CD14-positive monocyte (primary cell): ENCODE measurements at regions not wholly inside any gene's neighbourhood (a gene's known extent, or its start where the extent isn't known, plus 50 kb on each side); places are given as distances from the start of the nearest gene placed in this dataset.

Experiments
- DNase-seq, 3 donors: peaks; one replicate each; pipeline ENCODE4 v3.0.0-alpha.2; 2011 to 2022
- H2AFZ ChIP-seq: 2 replicates; pipeline ENCODE4 v1.6.0; 2012; ENCODE audit warnings: mild to moderate bottlenecking, low read depth, low read length, inconsistent platforms; ENCODE audit not compliant: insufficient read depth, poor library complexity, severe bottlenecking
- H3K27ac ChIP-seq, 2 donors: 1 replicate in 1 of 2; 2 replicates in 1 of 2; pipeline ENCODE4 v1.5.1; 2012 to 2013; ENCODE audit warnings: low read length in 2 of 2, control low read depth in 1 of 2, inconsistent platforms in 1 of 2, low read depth in 1 of 2, mild to moderate bottlenecking in 1 of 2
- H3K27me3 ChIP-seq, 2 donors: one replicate each; pipeline versions ENCODE4 v1.6.0 to v1.6.1; 2011 to 2013; ENCODE audit warnings: low read length in 2 of 2; ENCODE audit not compliant: control insufficient read depth in 2 of 2, insufficient read depth in 2 of 2
- H3K36me3 ChIP-seq, 2 donors: replicated peaks in 1 of 2; 1 replicate in 1 of 2; 2 replicates in 1 of 2; pipeline versions ENCODE4 v1.5.1 to v1.6.1; 2012 to 2013; ENCODE audit warnings: low read length in 2 of 2, control low read depth in 1 of 2, inconsistent platforms in 1 of 2, mild to moderate bottlenecking in 1 of 2; ENCODE audit not compliant: insufficient read depth in 2 of 2, control insufficient read depth in 1 of 2
- H3K4me1 ChIP-seq, 2 donors: 1 replicate in 1 of 2; 2 replicates in 1 of 2; pipeline versions ENCODE4 v1.5.1 to v1.6.1; 2012 to 2013; ENCODE audit warnings: low read length in 2 of 2, control low read depth in 1 of 2, inconsistent platforms in 1 of 2, mild to moderate bottlenecking in 1 of 2, moderate library complexity in 1 of 2; ENCODE audit not compliant: insufficient read depth in 2 of 2, control insufficient read depth in 1 of 2
- H3K4me2 ChIP-seq: replicated peaks from 2 replicates; pipeline ENCODE3; 2012; ENCODE audit warnings: low read length, moderate library complexity, mild to moderate bottlenecking; ENCODE audit not compliant: poor library complexity, severe bottlenecking; ENCODE audit errors: extremely low read depth
- H3K4me3 ChIP-seq, 3 experiments: fragments of 200-600 bp in 1 of 3; sonication (generic) in 1 of 3; replicated peaks in 1 of 3; 1 replicate in 2 of 3; 2 replicates in 1 of 3; pipeline ENCODE4 v1.5.1; 2011 to 2013; ENCODE audit warnings: low read length in 3 of 3, mild to moderate bottlenecking in 3 of 3, control low read depth in 2 of 3, low read depth in 2 of 3, inconsistent platforms in 1 of 3, moderate library complexity in 1 of 3
- H3K79me2 ChIP-seq: 2 replicates; pipeline ENCODE4 v1.6.0; 2012; ENCODE audit warnings: mild to moderate bottlenecking, control low read depth, inconsistent platforms, low read length, moderate library complexity; ENCODE audit not compliant: insufficient read depth
- H3K9ac ChIP-seq: 2 replicates; pipeline ENCODE4 v1.6.0; 2017; ENCODE audit warnings: low read length, mild to moderate bottlenecking; ENCODE audit not compliant: insufficient read depth, poor library complexity, severe bottlenecking
- H3K9me3 ChIP-seq, 2 donors: replicated peaks in 1 of 2; 1 replicate in 1 of 2; 2 replicates in 1 of 2; pipeline versions ENCODE4 v1.5.1 to v1.6.1; 2012 to 2013; ENCODE audit warnings: low read length in 2 of 2, control low read depth in 1 of 2; ENCODE audit not compliant: control insufficient read depth in 1 of 2, insufficient read depth in 1 of 2
- H4K20me1 ChIP-seq: 2 replicates; pipeline ENCODE4 v1.6.0; 2012; ENCODE audit warnings: mild to moderate bottlenecking, low read length, control low read depth, moderate library complexity; ENCODE audit not compliant: insufficient read depth
- H3K27ac Mint-ChIP-seq, 7 donors: one replicate each; pipeline ENCODE4 v1.8.0; 2020; ENCODE audit warnings: mild to moderate bottlenecking in 7 of 7, mixed read lengths in 7 of 7, moderate library complexity in 6 of 7, inconsistent platforms in 2 of 7
- H3K27me3 Mint-ChIP-seq, 3 donors: one replicate each; pipeline ENCODE4 v1.8.0; 2021 to 2022; ENCODE audit warnings: low read depth in 3 of 3, mild to moderate bottlenecking in 3 of 3, mixed read lengths in 3 of 3, moderate library complexity in 3 of 3, inconsistent platforms in 1 of 3
- H3K36me3 Mint-ChIP-seq, 2 donors: one replicate each; pipeline ENCODE4 v1.8.0; 2020; ENCODE audit warnings: mixed read lengths in 2 of 2, inconsistent platforms in 1 of 2, mild to moderate bottlenecking in 1 of 2
- H3K4me1 Mint-ChIP-seq: one replicate; pipeline ENCODE4 v1.8.0; 2020; ENCODE audit warnings: mild to moderate bottlenecking, mixed read lengths
- H3K4me3 Mint-ChIP-seq, 2 donors: one replicate each; pipeline ENCODE4 v1.8.0; 2020; ENCODE audit warnings: mild to moderate bottlenecking in 2 of 2, mixed read lengths in 2 of 2, moderate library complexity in 1 of 2
- H3K9me3 Mint-ChIP-seq, 7 donors: one replicate each; pipeline ENCODE4 v1.8.0; 2020 to 2022; ENCODE audit warnings: mixed read lengths in 7 of 7, mild to moderate bottlenecking in 6 of 7, moderate library complexity in 6 of 7, inconsistent platforms in 2 of 7
- CTCF ChIP-seq: fragments of 200-600 bp; IDR thresholded peaks from one replicate; pipeline ENCODE4 v1.8.0; 2022; ENCODE audit warnings: antibody characterized with exemption, mild to moderate bottlenecking
- WGBS: methylation state at CpG from one replicate; pipeline ENCODE4 v1.1.5; 2013; ENCODE audit warnings: missing lambda C conversion rate; ENCODE audit not compliant: insufficient coverage; 5-methylcytosine and 5-hydroxymethylcytosine counted together
- intact Hi-C, 2 donors: fragments of 100-400 bp; cut with micrococcal nuclease; formaldehyde crosslinking; loops; one replicate each; pipeline versions ENCODE4 v1.15.0 to v1.15.1; 2023

DNA sequence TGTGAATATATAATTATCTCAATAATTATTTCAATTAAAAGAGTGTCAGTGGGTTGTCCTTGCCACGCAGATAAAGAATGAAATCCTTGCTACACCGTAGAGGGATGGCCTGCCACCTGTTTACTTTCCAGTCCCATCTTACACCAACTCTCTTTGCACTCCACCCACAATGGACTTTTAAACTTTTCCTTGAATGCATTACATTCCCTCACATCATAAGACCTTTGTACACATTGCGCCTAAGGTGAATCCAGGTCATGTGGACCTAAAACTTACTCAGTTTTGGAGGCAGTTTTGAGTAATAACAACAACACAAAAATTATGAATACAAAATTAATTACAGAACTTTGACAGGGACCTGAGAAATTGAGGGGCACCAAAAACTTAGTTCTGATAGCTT lies 78.7 kb upstream of the PDE5A start:
- Histone ChIP-seq H3K4me1 (no peaks in the 10 kb centered on the region), H3K9ac (no peak overlapping the region), H3K4me3 (no peak overlapping the region), H3K9me3 (peaks cover 5 to 7% of the 10 kb centered on the region in 2 donors), H4K20me1 (no peaks in the 10 kb centered on the region), H3K27ac (no peak overlapping the region), H3K4me2 (no peak overlapping the region), H2AFZ (no peak overlapping the region), H3K27me3 (no peaks in the 10 kb centered on the region), H3K36me3 (no peaks in the 10 kb centered on the region), H3K79me2 (no peaks in the 10 kb centered on the region)
- no peak for TF ChIP-seq CTCF
- no peak for DNase-seq
- 94% methylated on average over 2 of the region's 3 CpGs for WGBS
- no peaks in the 10 kb centered on the region for H3K4me1 Mint-ChIP-seq
- H3K27ac Mint-ChIP-seq = no peak overlapping the region
- H3K4me3 Mint-ChIP-seq = no peak overlapping the region
- peaks cover 0 to 2% (median 0%) of the 10 kb centered on the region in 3 donors for H3K27me3 Mint-ChIP-seq
- intact Hi-C loops = no loop called here
- H3K36me3 Mint-ChIP-seq = no peaks in the 10 kb centered on the region
- peaks cover 0 to 9% (median 3%) of the 10 kb centered on the region in 7 donors for H3K9me3 Mint-ChIP-seq

GRCh38 chr4:119706804-119707203 lies 78.2 kb upstream of the PDE5A start:
- H3K9ac ChIP-seq = no peak overlapping the region
- peaks cover under 1 to 1% of the 10 kb centered on the region in 2 donors for H3K9me3 ChIP-seq
- Mint-ChIP-seq H3K27ac (no peak overlapping the region), H3K36me3 (no peaks in the 10 kb centered on the region), H3K9me3 (peaks cover 0 to 4% (median 0%) of the 10 kb centered on the region in 7 donors), H3K4me3 (no peak overlapping the region), H3K27me3 (peaks cover 0 to 2% (median 0%) of the 10 kb centered on the region in 3 donors), H3K4me1 (no peaks in the 10 kb centered on the region)
- H4K20me1 ChIP-seq = no peaks in the 10 kb centered on the region
- no peak overlapping the region for H2AFZ ChIP-seq
- intact Hi-C loops = no loop called here
- H3K27me3 ChIP-seq = no peaks in the 10 kb centered on the region
- no peak for DNase-seq
- H3K4me3 ChIP-seq = no peak overlapping the region
- H3K27ac ChIP-seq = no peak overlapping the region
- no peak overlapping the region for H3K4me2 ChIP-seq
- no peaks in the 10 kb centered on the region for H3K79me2 ChIP-seq
- no peaks in the 10 kb centered on the region for H3K36me3 ChIP-seq
- no peak for TF ChIP-seq CTCF
- H3K4me1 ChIP-seq = no peaks in the 10 kb centered on the region
